Keratinocyte (primary cell): ENCODE measurements at regions not wholly inside any gene's neighbourhood (a gene's known extent, or its start where the extent isn't known, plus 50 kb on each side); places are given as distances from the start of the nearest gene placed in this dataset.

Experiments
- DNase-seq: peaks from one replicate; pipeline ENCODE4 v3.0.0-alpha.2; 2011; ENCODE audit warnings: low read depth, missing footprints, low spot score
- FAIRE-seq: peaks from 2 replicates; lab custom pipeline; 2011; peaks lifted over from hg19 to GRCh38; lab: Jason Lieb, UNC
- H2AFZ ChIP-seq: 2 replicates; pipeline ENCODE4 v1.6.0; 2012; ENCODE audit warnings: low read length, control low read depth, inconsistent platforms; ENCODE audit not compliant: control insufficient read depth
- H3K27ac ChIP-seq: 2 replicates; pipeline ENCODE4 v1.5.1; 2011; ENCODE audit warnings: low read length; ENCODE audit not compliant: control insufficient read depth, insufficient read depth
- H3K27me3 ChIP-seq: 3 replicates; pipeline ENCODE4 v1.6.0; 2011; ENCODE audit warnings: low read length; ENCODE audit not compliant: control insufficient read depth, insufficient read depth; ENCODE audit errors: extremely low read depth
- H3K36me3 ChIP-seq, 2 experiments: 2 replicates in 1 of 2; 3 replicates in 1 of 2; pipeline ENCODE4 v1.5.1; 2011; ENCODE audit warnings: low read length in 2 of 2, mild to moderate bottlenecking in 1 of 2; ENCODE audit not compliant: control insufficient read depth in 2 of 2, insufficient read depth in 2 of 2; ENCODE audit errors: extremely low read depth in 1 of 2
- H3K4me1 ChIP-seq: 3 replicates; pipeline ENCODE4 v1.5.1; 2011; ENCODE audit warnings: low read length; ENCODE audit not compliant: control insufficient read depth, insufficient read depth; ENCODE audit errors: extremely low read depth
- H3K4me2 ChIP-seq: 3 replicates; pipeline ENCODE4 v1.6.0; 2011; ENCODE audit warnings: low read depth, low read length; ENCODE audit not compliant: control insufficient read depth, insufficient read depth; ENCODE audit errors: extremely low read depth
- H3K4me3 ChIP-seq, 3 experiments: fragments of 200-600 bp in 1 of 3; sonication (generic) in 1 of 3; 2 replicates in 2 of 3; 3 replicates in 1 of 3; pipeline ENCODE4 v1.5.1; 2011 to 2016; ENCODE audit warnings: low read length in 3 of 3, mild to moderate bottlenecking in 3 of 3, control low read depth in 2 of 3, inconsistent platforms in 1 of 3, low read depth in 1 of 3, mixed read lengths in 1 of 3, mixed run types in 1 of 3, moderate library complexity in 1 of 3; ENCODE audit not compliant: control insufficient read depth in 2 of 3, insufficient read depth in 2 of 3; ENCODE audit errors: extremely low read depth in 1 of 3
- H3K79me2 ChIP-seq: 2 replicates; pipeline ENCODE4 v1.6.0; 2012; ENCODE audit warnings: low read length; ENCODE audit not compliant: control insufficient read depth, insufficient read depth
- H3K9ac ChIP-seq: 3 replicates; pipeline ENCODE4 v1.6.0; 2011; ENCODE audit warnings: low read length; ENCODE audit not compliant: control insufficient read depth, insufficient read depth; ENCODE audit errors: extremely low read depth
- H3K9me1 ChIP-seq: 3 replicates; pipeline ENCODE4 v1.6.0; 2011; ENCODE audit warnings: low read length; ENCODE audit not compliant: control insufficient read depth, insufficient read depth; ENCODE audit errors: extremely low read depth
- H3K9me3 ChIP-seq: 2 replicates; pipeline ENCODE4 v1.5.1; 2012; ENCODE audit warnings: low read depth, low read length; ENCODE audit not compliant: control insufficient read depth
- H4K20me1 ChIP-seq: 3 replicates; pipeline ENCODE4 v1.6.0; 2011; ENCODE audit warnings: low read length; ENCODE audit not compliant: control insufficient read depth, insufficient read depth; ENCODE audit errors: extremely low read depth
- CTCF ChIP-seq, 3 experiments: IDR thresholded peaks in 1 of 3; conservative IDR thresholded peaks in 1 of 3; optimal IDR thresholded peaks in 1 of 3; 2 replicates in 2 of 3; 3 replicates in 1 of 3; pipeline versions ENCODE3 to v1.5.1; 2011; ENCODE audit warnings: low read length in 3 of 3, mild to moderate bottlenecking in 3 of 3, moderate library complexity in 2 of 3, control low read depth in 1 of 3, inconsistent platforms in 1 of 3; ENCODE audit not compliant: insufficient read depth in 2 of 3; ENCODE audit errors: extremely low read depth in 1 of 3
- EZH2 ChIP-seq: IDR thresholded peaks from one replicate; pipeline ENCODE4 v1.6.1; 2012; ENCODE audit warnings: inconsistent platforms, mild to moderate bottlenecking, low read length, moderate library complexity
- dilution Hi-C: fragments of 300-500 bp; cut with MboI; formaldehyde crosslinking; loops from one replicate; pipeline ENCODE4 v1.7.0; 2020; ENCODE audit warnings: low sequenced_read_pairs; ENCODE audit not compliant: extremely low pct_ligation_motif_present

- H2AFZ ChIP-seq = no peak overlapping the region
- H3K4me1 ChIP-seq = peaks cover 15% of the 10 kb centered on the region
- no peaks in the 10 kb centered on the region for H4K20me1 ChIP-seq
- H3K9me3 ChIP-seq = no peaks in the 10 kb centered on the region
- no peaks in the 10 kb centered on the region for H3K9me1 ChIP-seq
- H3K27me3 ChIP-seq = no peaks in the 10 kb centered on the region
- no peak overlapping the region for H3K27ac ChIP-seq
- no peaks in the 10 kb centered on the region for H3K36me3 ChIP-seq
- H3K79me2 ChIP-seq = no peaks in the 10 kb centered on the region
- H3K4me3 ChIP-seq = no peak overlapping the region
- dilution Hi-C loops = no loop called here
- DNase-seq = no peak
- no peak for FAIRE-seq
- TF ChIP-seq EZH2 (no peak), CTCF (optimal IDR thresholded peaks at IDR 0.05 in 1 of 3, IDR thresholded peaks at IDR 0.05 in 1 of 3, conservative IDR thresholded peaks at IDR 0.05 in 1 of 3; ENCODE audit: extremely low read depth in 1 of 3, insufficient read depth in 2 of 3, low read length in 3 of 3) (no peak)
- H3K4me2 ChIP-seq = peak overlapping the region; percentile 14
- H3K9ac ChIP-seq = no peak overlapping the region
Observed at GRCh38 chr12:91889910-91890309, 255.7 kb downstream of the BTG1 start.

- TF ChIP-seq CTCF (optimal IDR thresholded peaks at IDR 0.05 in 1 of 3, IDR thresholded peaks at IDR 0.05 in 1 of 3, conservative IDR thresholded peaks at IDR 0.05 in 1 of 3; ENCODE audit: extremely low read depth in 1 of 3, insufficient read depth in 2 of 3, low read length in 3 of 3) = no peak
- no peak for TF ChIP-seq EZH2
- no peak overlapping the region for H3K27ac ChIP-seq
- H3K9ac ChIP-seq = no peak overlapping the region
- H3K27me3 ChIP-seq = no peaks in the 10 kb centered on the region
- H3K79me2 ChIP-seq = no peaks in the 10 kb centered on the region
- DNase-seq (no peak), FAIRE-seq (no peak)
- no peak overlapping the region for H2AFZ ChIP-seq
- no peaks in the 10 kb centered on the region for H3K36me3 ChIP-seq
- H3K4me3 ChIP-seq = no peak overlapping the region
- no peak overlapping the region for H3K4me2 ChIP-seq
- H3K4me1 ChIP-seq = peaks cover 15% of the 10 kb centered on the region
- H3K9me3 ChIP-seq = no peaks in the 10 kb centered on the region
- no peaks in the 10 kb centered on the region for H4K20me1 ChIP-seq
- H3K9me1 ChIP-seq = no peaks in the 10 kb centered on the region
- dilution Hi-C loops = no loop called here
Observed at GRCh38 chr12:91889059-91889458, 256.6 kb downstream of the BTG1 start.
